ENCODE measurements at regions not wholly inside any gene's neighbourhood (a gene's known extent, or its start where the extent isn't known, plus 50 kb on each side); places are given as distances from the start of the nearest gene placed in this dataset.
"Not testable (repeated sequence)": the region's sequence is repeated elsewhere in the genome, so short reads cannot be mapped to it uniquely, and the experiment has no call there.

DNA sequence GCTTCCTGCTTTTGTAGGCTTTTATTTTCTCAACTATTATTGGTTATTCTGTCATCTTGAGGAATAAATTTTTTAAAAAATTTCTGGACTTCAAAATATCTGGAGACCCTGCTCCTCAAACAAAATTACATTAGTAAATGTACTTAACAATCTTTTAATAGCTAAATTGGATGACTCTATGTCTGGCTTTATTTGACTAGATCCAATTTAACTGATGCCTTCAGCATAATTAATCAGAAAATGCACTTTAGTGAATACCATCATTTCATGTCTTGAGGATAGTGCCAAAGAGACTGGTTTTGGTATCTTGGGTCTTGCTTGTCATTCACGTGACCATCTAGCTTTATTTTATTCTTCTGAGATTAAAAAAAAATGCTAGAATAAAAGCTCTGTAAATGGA is 1301.2 kb downstream of the JRKL start:
- Mint-ChIP-seq H3K4me3 (no peak overlapping the region), H3K36me3 (no peaks in the 10 kb centered on the region), H3K9me3 (peaks cover 13% of the 10 kb centered on the region), H3K27ac (no peak overlapping the region), H3K4me1 (no peaks in the 10 kb centered on the region)
- DNase-seq (ENCODE audit: low spot score in 2 of 2) (no peak), ATAC-seq (no peak)

DNA sequence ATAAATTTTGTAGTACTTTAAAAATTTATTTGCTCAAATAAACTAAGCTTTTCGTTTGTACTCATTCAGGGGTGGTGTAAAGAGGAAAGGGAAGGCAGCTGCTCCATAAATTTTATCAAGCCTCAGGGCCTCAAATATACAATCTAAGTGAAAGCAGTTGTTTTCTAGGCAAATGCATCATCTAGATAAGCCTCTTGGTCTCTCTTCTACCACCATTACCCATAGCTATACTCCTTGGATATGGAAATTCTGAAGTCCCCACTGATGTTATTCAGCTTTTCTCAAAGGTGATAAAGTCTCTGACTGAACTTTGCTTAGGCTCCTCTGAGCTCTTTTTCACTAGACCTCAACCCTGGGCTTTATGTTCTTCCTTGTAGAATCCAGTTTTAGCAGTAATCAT is 1313.1 kb downstream of the JRKL start:
- Mint-ChIP-seq H3K4me1 (no peaks in the 10 kb centered on the region), H3K9me3 (peaks cover 12% of the 10 kb centered on the region), H3K27ac (no peak overlapping the region), H3K4me3 (no peak overlapping the region), H3K36me3 (no peaks in the 10 kb centered on the region)
- no peak for DNase-seq (ENCODE audit: low spot score in 2 of 2)
- ATAC-seq, result no peak

DNA sequence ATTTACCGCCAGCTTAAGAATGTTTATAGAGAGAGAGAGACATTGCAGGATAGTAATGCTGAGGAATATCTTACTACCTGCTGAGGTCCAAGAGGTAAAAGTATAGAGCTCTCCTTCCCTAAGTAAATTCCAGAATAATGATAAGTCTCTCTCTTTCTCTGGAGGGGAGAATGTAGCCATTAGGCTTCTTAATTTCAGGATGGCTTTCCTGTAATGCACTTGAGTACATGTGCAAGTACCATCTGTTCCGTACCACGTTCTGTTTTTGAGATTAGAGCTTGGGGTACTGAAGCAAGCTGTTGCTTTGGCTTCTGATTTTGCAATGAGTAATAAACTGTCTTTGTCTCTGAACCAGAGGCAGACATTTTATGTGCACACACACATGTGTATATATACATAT is 1314.0 kb downstream of the JRKL start:
- H3K4me1 Mint-ChIP-seq, result no peaks in the 10 kb centered on the region
- DNase-seq (ENCODE audit: low spot score in 2 of 2), result no peak
- H3K27ac Mint-ChIP-seq, result no peak overlapping the region
- no peak for ATAC-seq
- H3K36me3 Mint-ChIP-seq, result no peaks in the 10 kb centered on the region
- H3K4me3 Mint-ChIP-seq, result no peak overlapping the region
- peaks cover 12% of the 10 kb centered on the region for H3K9me3 Mint-ChIP-seq

DNA sequence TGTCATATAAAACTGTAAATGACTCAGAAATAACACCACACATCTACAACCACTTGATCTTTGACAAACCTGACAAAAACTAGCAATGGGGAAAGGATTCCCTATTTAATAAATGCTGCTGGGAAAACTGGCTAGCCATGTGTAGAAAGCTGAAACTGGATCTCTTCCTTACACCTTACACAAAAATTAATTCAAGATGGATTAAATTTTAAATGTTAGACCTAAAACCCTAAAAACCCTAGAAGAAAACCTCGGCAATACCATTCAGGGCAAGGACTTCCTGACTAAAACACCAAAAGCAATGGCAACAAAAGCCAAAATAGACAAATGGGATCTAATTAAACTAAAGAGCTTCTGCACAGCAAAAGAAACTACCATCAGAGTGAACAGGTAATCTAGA is 1315.3 kb upstream of the CNTN5 start:
- not testable (repeated sequence) for H3K4me1 Mint-ChIP-seq; DNase-seq (ENCODE audit: low spot score in 2 of 2); H3K4me3 Mint-ChIP-seq; H3K27ac Mint-ChIP-seq; ATAC-seq; H3K36me3 Mint-ChIP-seq
- H3K9me3 Mint-ChIP-seq, result peaks cover 15% of the 10 kb centered on the region

DNA sequence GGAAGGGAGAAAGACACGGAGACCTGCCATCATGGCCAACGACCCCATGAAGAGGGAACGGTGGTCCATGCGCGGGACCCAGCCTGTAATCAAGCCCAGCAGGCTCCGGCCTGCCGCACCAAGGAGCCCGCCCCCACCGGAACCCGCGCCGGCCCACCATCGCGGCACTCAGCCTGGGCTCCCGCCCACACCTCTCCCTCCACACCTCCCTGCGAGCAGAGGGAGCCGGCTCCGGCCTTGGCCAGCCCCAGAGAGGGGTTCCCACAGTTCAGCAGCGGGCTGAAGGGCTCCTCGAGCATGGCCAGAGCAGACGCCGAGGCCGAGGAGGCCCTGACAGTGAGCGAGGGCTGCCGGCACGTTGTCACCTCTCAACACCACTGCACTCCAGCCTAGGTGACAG is 1302.8 kb upstream of the CNTN5 start:
- DNase-seq (ENCODE audit: low spot score in 2 of 2) (no peak), ATAC-seq (no peak)
- Mint-ChIP-seq H3K27ac (no peak overlapping the region), H3K4me1 (no peaks in the 10 kb centered on the region), H3K36me3 (no peaks in the 10 kb centered on the region), H3K4me3 (no peak overlapping the region), H3K9me3 (peaks cover 5% of the 10 kb centered on the region)

DNA sequence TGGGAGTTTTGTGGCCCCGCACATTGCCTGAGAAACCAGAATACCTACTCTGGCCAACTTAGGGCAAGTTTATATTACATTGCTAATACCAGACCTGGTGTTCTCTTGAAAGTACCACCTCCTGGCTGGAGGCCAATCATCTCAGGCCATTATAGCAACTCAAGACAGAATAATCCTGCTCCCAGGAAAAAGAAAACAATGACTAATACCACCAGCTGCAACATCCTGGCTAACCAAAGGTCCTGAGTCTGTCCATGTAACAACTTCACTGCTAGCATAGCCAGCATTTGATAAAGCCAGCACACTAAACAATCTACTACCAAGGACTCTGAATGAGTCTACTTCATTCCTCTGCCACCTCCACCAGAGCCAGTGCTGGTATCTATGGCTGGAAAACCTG is 1298.7 kb upstream of the CNTN5 start:
- no peak overlapping the region for H3K4me3 Mint-ChIP-seq
- H3K27ac Mint-ChIP-seq, result no peak overlapping the region
- ATAC-seq (no peak), DNase-seq (ENCODE audit: low spot score in 2 of 2) (no peak)
- no peaks in the 10 kb centered on the region for H3K36me3 Mint-ChIP-seq
- H3K9me3 Mint-ChIP-seq, result peaks cover 10% of the 10 kb centered on the region
- no peaks in the 10 kb centered on the region for H3K4me1 Mint-ChIP-seq

DNA sequence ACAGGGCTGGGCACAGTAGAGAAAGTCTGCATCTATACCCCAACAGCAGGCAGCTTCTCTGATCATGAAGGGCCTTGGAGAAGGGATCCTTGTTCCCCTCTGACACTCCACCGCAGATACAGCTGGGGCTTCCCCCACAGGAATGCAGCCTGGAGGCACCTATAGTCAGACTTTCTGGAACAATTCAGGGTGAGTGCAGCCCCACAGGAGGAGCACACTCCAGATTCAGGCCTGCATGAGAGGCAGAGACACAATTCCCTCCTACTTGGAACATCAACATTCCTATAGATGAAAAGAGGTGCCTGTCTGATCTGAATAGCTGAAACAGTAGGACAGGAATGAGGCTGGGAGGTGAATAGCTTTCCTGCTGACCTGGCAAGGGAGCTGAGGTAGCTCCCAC is 1298.0 kb upstream of the CNTN5 start:
- DNase-seq (ENCODE audit: low spot score in 2 of 2), result no peak
- Mint-ChIP-seq H3K27ac (no peak overlapping the region), H3K4me1 (no peaks in the 10 kb centered on the region), H3K36me3 (no peaks in the 10 kb centered on the region), H3K9me3 (peaks cover 10% of the 10 kb centered on the region), H3K4me3 (no peak overlapping the region)
- no peak for ATAC-seq

DNA sequence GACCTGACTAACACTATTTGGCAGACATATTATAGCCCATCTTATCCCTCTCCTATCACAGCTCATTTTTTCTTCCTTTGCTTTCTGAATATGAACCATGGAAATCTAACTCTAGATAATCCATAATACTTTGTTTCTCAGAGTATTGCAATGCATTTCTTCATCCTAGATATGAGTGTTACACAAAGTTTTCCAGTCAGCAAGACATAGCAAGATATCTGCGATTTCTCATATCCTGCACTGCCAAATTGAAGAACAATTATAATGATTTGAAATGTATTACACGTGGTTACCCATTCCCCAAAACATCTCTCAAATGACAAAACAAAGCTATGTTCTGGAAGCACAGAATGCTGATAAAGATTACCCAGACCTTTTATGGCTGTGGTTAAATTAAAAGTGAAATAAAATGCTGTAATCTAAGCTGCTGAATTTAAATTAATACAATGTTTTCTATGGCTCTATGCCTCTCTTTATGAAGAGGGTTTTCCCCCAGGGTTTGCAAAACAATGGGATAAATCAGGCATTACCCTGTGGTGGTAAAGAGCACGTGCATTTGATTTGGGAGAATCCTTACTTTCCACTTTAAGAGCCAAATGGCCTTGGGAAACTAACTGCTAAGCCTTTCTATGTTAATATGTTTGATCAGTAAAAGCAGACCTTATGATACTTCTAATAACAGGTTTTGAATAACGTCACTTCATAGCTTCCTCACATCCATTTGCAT is 1291.0 kb upstream of the CNTN5 start:
- Mint-ChIP-seq H3K36me3 (no peaks in the 10 kb centered on the region), H3K27ac (no peak overlapping the region), H3K4me3 (no peak overlapping the region), H3K9me3 (peaks cover 17% of the 10 kb centered on the region), H3K4me1 (no peaks in the 10 kb centered on the region)
- ATAC-seq, result no peak
- no peak for DNase-seq (ENCODE audit: low spot score in 2 of 2)

DNA sequence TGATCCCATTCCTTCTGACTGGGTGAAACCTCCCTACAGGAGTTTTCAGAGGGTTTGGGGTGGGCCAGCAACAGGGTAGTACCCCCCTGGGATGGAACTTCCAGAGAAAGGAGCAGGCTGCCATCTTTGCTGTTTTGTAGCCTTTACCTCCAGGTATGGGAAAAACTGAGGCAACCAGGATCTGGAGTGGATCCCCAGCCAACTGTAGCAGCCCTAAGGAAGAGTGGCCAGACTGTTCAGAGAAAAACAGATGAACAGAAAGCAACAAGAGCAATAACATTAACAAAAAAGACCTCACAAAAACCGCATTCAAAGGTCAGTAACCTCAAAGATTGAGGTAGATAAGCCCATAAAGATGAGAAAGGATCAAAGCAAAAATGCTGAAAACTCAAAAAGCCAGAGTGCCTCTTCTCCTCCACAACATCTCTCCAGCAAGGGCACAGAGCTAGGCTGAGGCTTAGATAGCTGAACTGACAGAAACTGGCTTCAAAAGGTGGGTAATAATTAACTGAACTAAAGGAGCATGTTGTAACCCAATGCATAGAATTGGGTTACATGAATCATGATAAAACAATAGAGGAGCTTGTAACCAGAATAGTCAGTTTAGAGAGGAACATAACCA is 1288.6 kb upstream of the CNTN5 start:
- H3K4me3 Mint-ChIP-seq, result no peak overlapping the region
- DNase-seq (ENCODE audit: low spot score in 2 of 2) (no peak), ATAC-seq (no peak)
- no peaks in the 10 kb centered on the region for H3K4me1 Mint-ChIP-seq
- H3K27ac Mint-ChIP-seq, result no peak overlapping the region
- no peaks in the 10 kb centered on the region for H3K36me3 Mint-ChIP-seq
- H3K9me3 Mint-ChIP-seq, result peaks cover 17% of the 10 kb centered on the region

DNA sequence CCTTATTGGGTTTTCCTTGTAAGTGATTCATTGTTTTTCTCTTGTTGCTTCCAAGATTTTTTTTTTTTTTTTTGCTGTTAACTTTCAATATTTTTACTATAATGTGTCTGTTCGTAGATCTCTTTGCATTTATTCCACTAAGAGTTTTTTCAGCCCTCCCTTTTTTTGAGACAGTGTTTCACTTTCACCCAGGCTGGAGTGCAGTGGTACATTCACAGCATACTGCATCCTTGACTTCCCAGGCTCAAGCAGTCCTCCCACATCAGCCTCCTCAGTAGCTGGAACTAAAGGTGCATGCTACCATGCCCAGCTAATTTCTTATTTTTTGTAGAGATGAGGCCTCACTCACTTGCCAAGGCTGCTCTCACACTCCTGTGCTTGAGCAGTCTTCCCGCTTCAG is 1282.0 kb upstream of the CNTN5 start:
- Mint-ChIP-seq H3K4me1 (no peaks in the 10 kb centered on the region), H3K4me3 (no peak overlapping the region), H3K27ac (no peak overlapping the region), H3K9me3 (peaks cover 27% of the 10 kb centered on the region), H3K36me3 (no peaks in the 10 kb centered on the region)
- no peak for DNase-seq (ENCODE audit: low spot score in 2 of 2)
- no peak for ATAC-seq

DNA sequence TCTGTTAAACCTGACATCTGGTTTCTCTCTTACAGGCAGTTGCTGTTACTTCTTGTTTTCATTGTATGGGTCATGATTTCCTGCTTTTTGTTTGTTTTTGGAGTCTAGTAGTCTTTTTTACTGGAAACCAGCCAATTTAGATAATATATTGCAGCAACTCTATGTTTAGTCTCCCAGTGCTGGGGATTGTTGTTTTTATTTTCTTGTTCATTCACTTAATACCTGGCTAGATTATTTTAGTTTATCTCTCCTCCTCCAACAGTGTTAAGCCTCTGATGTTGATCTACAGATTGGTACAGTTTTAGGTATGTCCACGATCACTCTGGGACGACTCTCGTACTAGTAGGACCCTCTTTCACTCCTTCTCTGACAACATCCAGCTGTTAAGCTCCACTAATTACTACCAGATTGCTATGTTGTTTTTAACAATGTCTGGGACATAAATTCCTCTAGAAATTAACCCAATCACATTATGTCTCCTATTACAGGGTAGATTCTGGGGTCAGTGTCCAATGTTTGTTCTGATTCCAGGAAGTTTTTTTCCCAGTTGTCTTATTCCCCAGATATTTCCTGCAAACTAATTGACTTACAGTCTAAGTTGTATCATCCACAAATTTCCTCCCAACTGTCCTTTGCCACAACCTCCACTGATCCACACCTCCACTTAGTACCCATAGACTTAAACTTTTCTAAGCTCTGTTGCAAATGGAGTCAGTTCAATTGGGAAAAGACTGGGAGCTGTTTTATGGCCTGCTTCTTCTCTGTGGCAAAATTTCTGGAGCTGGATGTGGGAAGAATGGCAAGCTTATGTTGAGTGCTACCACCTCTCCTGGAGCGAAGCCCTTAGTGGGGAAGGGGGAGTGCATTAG is 1280.6 kb upstream of the CNTN5 start:
- Mint-ChIP-seq H3K27ac (no peak overlapping the region), H3K36me3 (no peaks in the 10 kb centered on the region), H3K4me3 (no peak overlapping the region), H3K9me3 (peaks cover 25% of the 10 kb centered on the region), H3K4me1 (no peaks in the 10 kb centered on the region)
- no peak for DNase-seq (ENCODE audit: low spot score in 2 of 2)
- ATAC-seq, result no peak

DNA sequence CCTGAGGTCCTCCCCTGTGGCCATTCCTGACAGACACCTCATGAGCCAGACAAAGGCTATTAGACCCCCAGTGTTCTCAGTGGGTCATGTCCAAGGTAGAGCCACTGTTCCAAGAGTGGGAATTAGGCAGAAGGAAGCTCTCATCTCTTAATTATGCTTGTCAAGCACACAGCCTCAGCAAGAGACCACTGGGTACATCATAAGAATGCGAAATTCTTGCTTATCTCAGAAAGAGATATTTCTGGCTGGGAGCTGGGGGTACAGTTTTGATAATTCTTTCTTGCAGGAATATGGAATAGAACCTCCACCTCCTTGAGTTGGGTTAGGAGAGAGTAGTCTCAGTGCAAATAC is 1280.0 kb upstream of the CNTN5 start:
- no peak for DNase-seq (ENCODE audit: low spot score in 2 of 2)
- no peak for ATAC-seq
- Mint-ChIP-seq H3K4me1 (no peaks in the 10 kb centered on the region), H3K36me3 (no peaks in the 10 kb centered on the region), H3K27ac (no peak overlapping the region), H3K9me3 (peaks cover 25% of the 10 kb centered on the region), H3K4me3 (no peak overlapping the region)

DNA sequence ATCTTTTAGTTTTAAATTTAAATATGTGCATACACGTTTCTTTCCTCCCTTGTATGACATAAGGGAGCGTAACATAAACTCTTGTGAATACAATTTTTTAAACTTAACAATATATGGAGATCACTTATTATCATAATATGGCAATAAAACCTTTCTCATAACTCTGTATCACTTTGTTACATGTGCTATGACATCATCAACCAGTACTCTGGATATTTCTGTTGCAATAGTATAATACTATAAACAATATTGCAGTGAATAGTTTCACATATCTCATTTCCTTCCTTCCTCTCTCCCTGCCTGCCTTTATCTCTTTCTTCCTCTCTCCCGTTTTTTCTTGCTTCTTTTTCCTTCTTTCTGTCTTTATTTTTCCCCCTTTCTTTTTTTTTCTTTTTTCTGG is 1278.0 kb upstream of the CNTN5 start:
- ATAC-seq, result no peak
- Mint-ChIP-seq H3K9me3 (peaks cover 20% of the 10 kb centered on the region), H3K27ac (no peak overlapping the region), H3K4me1 (no peaks in the 10 kb centered on the region), H3K4me3 (no peak overlapping the region), H3K36me3 (no peaks in the 10 kb centered on the region)
- DNase-seq (ENCODE audit: low spot score in 2 of 2), result no peak

DNA sequence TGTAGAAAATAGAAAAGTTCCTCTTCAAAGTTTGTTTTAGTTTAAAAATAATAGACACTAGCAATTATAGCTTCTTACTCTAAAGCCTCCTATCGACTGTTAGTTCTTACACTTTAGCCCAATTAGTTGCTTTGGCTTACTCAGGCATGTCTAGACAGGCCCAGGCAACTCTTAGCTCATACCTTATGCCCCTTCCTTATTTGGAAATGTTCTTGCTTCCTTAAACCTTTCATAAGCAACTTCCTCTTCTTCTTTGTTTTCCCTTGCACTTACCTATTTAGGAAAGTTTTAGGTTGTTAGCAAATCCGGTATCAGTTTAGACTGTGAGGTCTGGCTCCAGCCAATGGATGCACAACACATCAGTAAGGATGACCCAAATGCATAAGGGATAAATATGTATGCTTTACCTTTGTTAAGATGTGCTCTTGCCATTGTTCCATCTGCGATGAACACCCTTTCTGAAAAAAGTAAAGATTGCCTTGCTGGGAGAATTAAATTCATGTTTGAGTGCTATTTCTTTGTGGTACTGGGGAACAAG is 1277.5 kb upstream of the CNTN5 start:
- Mint-ChIP-seq H3K4me1 (no peaks in the 10 kb centered on the region), H3K36me3 (no peaks in the 10 kb centered on the region), H3K27ac (no peak overlapping the region), H3K4me3 (no peak overlapping the region), H3K9me3 (peaks cover 20% of the 10 kb centered on the region)
- DNase-seq (ENCODE audit: low spot score in 2 of 2) (no peak), ATAC-seq (no peak)

DNA sequence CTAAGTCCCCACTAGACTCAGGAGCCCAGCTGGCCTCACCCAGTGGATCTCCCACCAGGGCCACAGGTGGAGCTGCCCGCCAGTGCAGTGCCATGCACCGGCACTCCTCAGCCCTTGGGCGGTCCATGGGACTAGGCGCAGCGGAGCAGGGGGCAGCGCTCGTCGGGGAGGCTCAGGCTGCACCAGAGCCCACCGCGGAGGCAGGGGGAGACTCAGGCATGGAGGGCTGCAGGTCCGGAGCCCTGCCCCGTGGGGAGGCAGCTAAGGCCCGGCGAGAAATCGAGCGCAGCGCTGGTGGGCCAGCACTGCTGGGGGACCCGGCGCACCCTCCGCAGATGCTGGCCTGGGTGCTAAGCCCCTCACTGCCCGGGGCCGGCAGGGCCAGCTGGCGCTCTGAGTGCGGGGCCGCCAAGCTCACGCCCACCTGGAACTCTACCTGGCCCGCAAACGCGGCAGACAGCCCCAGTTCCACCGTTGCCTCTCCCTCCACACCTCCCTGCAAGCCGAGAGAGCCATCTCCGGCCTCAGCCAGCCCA is 1275.2 kb upstream of the CNTN5 start:
- DNase-seq (ENCODE audit: low spot score in 2 of 2), result no peak
- H3K4me1 Mint-ChIP-seq, result no peaks in the 10 kb centered on the region
- peaks cover 15% of the 10 kb centered on the region for H3K9me3 Mint-ChIP-seq

More for the DNA sequence above, 1275.2 kb upstream of the CNTN5 start:
- H3K36me3 Mint-ChIP-seq, result no peaks in the 10 kb centered on the region
- no peak for ATAC-seq
- H3K27ac Mint-ChIP-seq, result no peak overlapping the region
- no peak overlapping the region for H3K4me3 Mint-ChIP-seq

Data from stimulated activated effector memory CD8-positive, alpha-beta T cell treated with anti-CD3 and anti-CD28 coated beads, Interleukin-12 subunit alpha, Interleukin-12 subunit beta, amount 100 ng/mL, for 72 hours (primary cell).